HL-60 (cell line): ENCODE measurements at regions not wholly inside any gene's neighbourhood (a gene's known extent, or its start where the extent isn't known, plus 50 kb on each side); places are given as distances from the start of the nearest gene placed in this dataset.

Source experiments
- GABPA ChIP-seq: IDR thresholded peaks from 2 replicates; pipeline ENCODE4 v1.6.1; 2012; ENCODE audit warnings: low read depth
- SPI1 ChIP-seq: IDR thresholded peaks from 2 replicates; pipeline ENCODE4 v1.6.1; 2012; ENCODE audit warnings: low read depth, mild to moderate bottlenecking, borderline replicate concordance
- TF ChIP-seq, protein P1 (sequence below): IDR thresholded peaks from one replicate; pipeline ENCODE4 v1.5.1; 2011; ENCODE audit warnings: low read length, control low read depth, inconsistent platforms; ENCODE audit not compliant: insufficient read depth
- TF ChIP-seq, protein P2 (sequence below): IDR thresholded peaks from 2 replicates; pipeline ENCODE4 v1.6.1; 2012; ENCODE audit warnings: low read depth; ENCODE audit not compliant: insufficient replicate concordance

DNA sequence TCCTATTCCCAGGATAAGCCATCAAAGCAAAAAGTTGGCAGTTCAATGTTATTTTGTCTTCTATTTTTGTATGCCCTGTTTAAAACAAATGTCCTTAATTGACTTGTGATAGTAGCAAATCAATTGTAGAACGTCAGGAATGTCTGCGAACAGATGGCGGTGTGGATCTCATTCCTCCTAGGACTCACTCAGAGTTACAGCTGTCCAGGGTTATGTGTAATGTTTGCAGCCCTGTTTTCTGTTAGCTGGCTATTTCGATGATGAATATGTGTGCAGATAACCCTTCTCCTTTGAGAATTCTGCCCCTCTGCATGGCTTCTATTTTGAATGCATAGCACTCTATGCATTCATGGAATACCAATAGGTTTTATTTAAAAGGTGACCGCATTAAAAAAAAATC, 1248.0 kb upstream of the CNTN5 start:
- TF ChIP-seq, protein P1, sequence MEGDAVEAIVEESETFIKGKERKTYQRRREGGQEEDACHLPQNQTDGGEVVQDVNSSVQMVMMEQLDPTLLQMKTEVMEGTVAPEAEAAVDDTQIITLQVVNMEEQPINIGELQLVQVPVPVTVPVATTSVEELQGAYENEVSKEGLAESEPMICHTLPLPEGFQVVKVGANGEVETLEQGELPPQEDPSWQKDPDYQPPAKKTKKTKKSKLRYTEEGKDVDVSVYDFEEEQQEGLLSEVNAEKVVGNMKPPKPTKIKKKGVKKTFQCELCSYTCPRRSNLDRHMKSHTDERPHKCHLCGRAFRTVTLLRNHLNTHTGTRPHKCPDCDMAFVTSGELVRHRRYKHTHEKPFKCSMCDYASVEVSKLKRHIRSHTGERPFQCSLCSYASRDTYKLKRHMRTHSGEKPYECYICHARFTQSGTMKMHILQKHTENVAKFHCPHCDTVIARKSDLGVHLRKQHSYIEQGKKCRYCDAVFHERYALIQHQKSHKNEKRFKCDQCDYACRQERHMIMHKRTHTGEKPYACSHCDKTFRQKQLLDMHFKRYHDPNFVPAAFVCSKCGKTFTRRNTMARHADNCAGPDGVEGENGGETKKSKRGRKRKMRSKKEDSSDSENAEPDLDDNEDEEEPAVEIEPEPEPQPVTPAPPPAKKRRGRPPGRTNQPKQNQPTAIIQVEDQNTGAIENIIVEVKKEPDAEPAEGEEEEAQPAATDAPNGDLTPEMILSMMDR: no peak
- TF ChIP-seq GABPA (no peak), SPI1 (no peak)
- TF ChIP-seq, protein P2, sequence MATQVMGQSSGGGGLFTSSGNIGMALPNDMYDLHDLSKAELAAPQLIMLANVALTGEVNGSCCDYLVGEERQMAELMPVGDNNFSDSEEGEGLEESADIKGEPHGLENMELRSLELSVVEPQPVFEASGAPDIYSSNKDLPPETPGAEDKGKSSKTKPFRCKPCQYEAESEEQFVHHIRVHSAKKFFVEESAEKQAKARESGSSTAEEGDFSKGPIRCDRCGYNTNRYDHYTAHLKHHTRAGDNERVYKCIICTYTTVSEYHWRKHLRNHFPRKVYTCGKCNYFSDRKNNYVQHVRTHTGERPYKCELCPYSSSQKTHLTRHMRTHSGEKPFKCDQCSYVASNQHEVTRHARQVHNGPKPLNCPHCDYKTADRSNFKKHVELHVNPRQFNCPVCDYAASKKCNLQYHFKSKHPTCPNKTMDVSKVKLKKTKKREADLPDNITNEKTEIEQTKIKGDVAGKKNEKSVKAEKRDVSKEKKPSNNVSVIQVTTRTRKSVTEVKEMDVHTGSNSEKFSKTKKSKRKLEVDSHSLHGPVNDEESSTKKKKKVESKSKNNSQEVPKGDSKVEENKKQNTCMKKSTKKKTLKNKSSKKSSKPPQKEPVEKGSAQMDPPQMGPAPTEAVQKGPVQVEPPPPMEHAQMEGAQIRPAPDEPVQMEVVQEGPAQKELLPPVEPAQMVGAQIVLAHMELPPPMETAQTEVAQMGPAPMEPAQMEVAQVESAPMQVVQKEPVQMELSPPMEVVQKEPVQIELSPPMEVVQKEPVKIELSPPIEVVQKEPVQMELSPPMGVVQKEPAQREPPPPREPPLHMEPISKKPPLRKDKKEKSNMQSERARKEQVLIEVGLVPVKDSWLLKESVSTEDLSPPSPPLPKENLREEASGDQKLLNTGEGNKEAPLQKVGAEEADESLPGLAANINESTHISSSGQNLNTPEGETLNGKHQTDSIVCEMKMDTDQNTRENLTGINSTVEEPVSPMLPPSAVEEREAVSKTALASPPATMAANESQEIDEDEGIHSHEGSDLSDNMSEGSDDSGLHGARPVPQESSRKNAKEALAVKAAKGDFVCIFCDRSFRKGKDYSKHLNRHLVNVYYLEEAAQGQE: no peak
